Activated CD4-positive, alpha-beta memory T cell treated with anti-CD3 and anti-CD28 coated beads, Interleukin-2, amount 10 ng/mL, durations not matched to agents 7 days and 5 days (primary cell): ENCODE measurements at regions not wholly inside any gene's neighbourhood (a gene's known extent, or its start where the extent isn't known, plus 50 kb on each side); places are given as distances from the start of the nearest gene placed in this dataset.

Source experiments
- CTCF ChIA-PET: fragments of 350-600 bp; sonication (Branson Sonifier 250); formaldehyde crosslinking; loops from one replicate; lab custom pipeline; 2021; ENCODE audit warnings: antibody characterized with exemption, inconsistent platforms; lab: Charles Lee
- POLR2A ChIA-PET: fragments of 350-600 bp; sonication (Branson Sonifier 250); formaldehyde crosslinking; loops from one replicate; lab custom pipeline; 2021; ENCODE audit warnings: antibody characterized with exemption; lab: Charles Lee
- DNase-seq: peaks from one replicate; pipeline ENCODE4 v3.0.0-alpha.2; 2020
- H3K27ac Mint-ChIP-seq: one replicate; pipeline ENCODE4 v1.8.0; 2021; ENCODE audit warnings: mild to moderate bottlenecking, mixed read lengths
- H3K27me3 Mint-ChIP-seq: one replicate; pipeline ENCODE4 v1.8.0; 2021; ENCODE audit warnings: mixed read lengths
- H3K36me3 Mint-ChIP-seq: one replicate; pipeline ENCODE4 v1.8.0; 2021; ENCODE audit warnings: low read depth, mixed read lengths
- H3K4me1 Mint-ChIP-seq: one replicate; pipeline ENCODE4 v1.8.0; 2021; ENCODE audit warnings: mixed read lengths
- H3K4me3 Mint-ChIP-seq: one replicate; pipeline ENCODE4 v1.8.0; 2021; ENCODE audit warnings: mild to moderate bottlenecking, mixed read lengths
- H3K9me3 Mint-ChIP-seq: one replicate; pipeline ENCODE4 v1.8.0; 2021; ENCODE audit warnings: mixed read lengths

DNA sequence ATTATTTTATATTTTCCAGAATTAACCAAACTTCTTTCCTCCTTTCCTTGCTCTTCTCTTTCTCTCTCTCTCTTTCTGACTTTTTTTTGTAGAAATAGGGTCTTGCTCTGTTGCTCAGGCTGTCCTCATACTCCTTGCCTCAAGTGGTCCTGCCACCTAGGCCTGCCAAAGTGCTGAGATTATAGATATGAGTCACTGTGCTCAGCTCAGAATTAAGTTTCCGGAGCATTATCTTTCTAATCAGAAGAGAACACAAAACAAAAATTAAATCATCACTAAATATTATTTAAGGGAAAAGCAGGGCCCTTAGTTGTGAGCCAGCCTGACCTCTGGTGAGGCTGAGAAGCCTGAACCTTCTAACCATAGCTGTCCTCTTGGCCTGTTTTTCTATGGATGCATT, 168.2 kb downstream of the SOX2 start:
- no peaks in the 10 kb centered on the region for H3K9me3 Mint-ChIP-seq
- ChIA-PET CTCF (no interaction called here), POLR2A (no interaction called here)
- no peaks in the 10 kb centered on the region for H3K4me1 Mint-ChIP-seq
- no peaks in the 10 kb centered on the region for H3K36me3 Mint-ChIP-seq
- no peaks in the 10 kb centered on the region for H3K27me3 Mint-ChIP-seq
- no peak for DNase-seq
- H3K4me3 Mint-ChIP-seq: no peak overlapping the region
- no peak overlapping the region for H3K27ac Mint-ChIP-seq

DNA sequence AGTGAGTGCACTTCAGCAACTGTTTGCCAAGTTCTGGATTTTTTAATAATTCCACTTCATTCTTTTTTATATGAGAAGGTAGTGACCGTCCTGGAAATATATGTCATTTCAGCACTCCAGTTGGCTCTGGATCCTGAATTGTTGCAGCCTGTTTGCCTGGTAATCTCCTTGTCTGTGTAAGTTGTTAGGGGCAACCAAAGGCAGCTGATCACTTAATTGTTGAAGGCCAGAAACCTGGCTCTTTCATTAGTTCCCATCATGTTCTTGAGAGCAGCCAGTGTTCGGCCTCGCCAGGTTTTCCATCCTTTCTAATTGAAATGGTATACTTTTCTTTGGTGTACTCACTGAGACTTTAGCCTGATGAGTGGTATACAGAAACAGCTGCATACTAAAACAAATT, 168.6 kb downstream of the SOX2 start:
- no peak for DNase-seq
- CTCF ChIA-PET: no interaction called here
- Mint-ChIP-seq H3K4me3 (no peak overlapping the region), H3K36me3 (no peaks in the 10 kb centered on the region), H3K27ac (no peak overlapping the region), H3K4me1 (no peaks in the 10 kb centered on the region), H3K9me3 (no peaks in the 10 kb centered on the region), H3K27me3 (no peaks in the 10 kb centered on the region)
- POLR2A ChIA-PET: no interaction called here

DNA sequence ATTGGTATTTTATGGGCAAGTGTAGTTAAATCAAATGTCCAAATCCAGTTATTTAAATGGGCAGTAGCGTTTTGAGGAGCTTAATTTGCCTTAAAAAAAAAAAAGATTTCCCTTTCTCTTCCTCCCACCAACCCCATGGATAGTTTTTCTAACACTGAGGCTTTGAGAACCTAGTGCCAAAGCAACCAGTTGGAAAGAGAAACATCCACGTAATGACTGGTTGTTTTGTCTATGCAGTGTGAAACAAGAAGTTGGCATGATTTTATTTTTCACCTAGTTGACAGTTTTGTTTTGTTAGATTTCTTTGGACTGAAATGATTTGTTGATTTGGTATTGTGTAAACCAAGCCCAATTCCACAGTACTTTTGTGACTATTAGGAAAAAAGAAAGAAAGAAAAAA, 170.0 kb downstream of the SOX2 start:
- DNase-seq: no peak
- ChIA-PET POLR2A (no interaction called here), CTCF (no interaction called here)
- H3K27me3 Mint-ChIP-seq: no peaks in the 10 kb centered on the region
- no peak overlapping the region for H3K27ac Mint-ChIP-seq
- no peaks in the 10 kb centered on the region for H3K9me3 Mint-ChIP-seq
- no peak overlapping the region for H3K4me3 Mint-ChIP-seq
- no peaks in the 10 kb centered on the region for H3K36me3 Mint-ChIP-seq
- no peaks in the 10 kb centered on the region for H3K4me1 Mint-ChIP-seq

DNA sequence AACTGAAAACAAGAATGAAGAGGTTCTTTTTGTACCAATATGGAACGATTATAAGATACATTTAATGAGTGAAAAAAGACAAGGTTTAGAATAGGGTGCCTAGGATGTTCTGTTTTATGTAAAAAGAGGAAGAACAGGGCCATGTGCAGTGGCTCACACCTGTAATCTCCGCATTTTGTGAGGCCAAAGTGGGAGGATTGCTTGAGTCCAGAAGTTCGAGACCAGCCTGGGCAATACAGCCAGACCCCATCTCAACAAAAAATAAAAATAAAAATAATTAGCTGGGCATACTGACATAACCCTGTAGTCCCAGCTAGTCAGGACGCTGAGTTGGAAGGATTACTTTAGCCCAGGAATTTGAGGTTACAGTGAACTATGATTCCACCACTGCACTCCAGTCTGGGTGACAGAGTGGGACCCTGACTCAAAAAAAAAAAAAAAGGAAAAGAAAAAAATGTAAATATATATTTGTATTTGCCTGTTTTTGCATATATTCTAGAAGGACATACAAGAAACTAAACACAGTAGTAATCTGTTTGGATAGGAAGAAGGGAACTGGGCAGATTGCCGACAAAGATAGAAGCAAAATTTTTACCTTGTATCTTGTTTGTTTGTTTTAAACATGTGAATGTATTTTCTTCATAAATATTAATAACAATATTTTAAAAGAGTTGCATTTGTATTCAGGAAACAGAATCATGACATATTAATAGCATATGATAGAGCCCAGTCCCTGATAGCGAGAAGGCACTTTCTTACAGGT, 174.3 kb downstream of the SOX2 start:
- Mint-ChIP-seq H3K4me3 (no peak overlapping the region), H3K4me1 (no peaks in the 10 kb centered on the region), H3K27me3 (no peaks in the 10 kb centered on the region), H3K36me3 (no peaks in the 10 kb centered on the region), H3K9me3 (no peaks in the 10 kb centered on the region), H3K27ac (no peak overlapping the region)
- no peak for DNase-seq
- POLR2A ChIA-PET: no interaction called here
- CTCF ChIA-PET: no interaction called here

DNA sequence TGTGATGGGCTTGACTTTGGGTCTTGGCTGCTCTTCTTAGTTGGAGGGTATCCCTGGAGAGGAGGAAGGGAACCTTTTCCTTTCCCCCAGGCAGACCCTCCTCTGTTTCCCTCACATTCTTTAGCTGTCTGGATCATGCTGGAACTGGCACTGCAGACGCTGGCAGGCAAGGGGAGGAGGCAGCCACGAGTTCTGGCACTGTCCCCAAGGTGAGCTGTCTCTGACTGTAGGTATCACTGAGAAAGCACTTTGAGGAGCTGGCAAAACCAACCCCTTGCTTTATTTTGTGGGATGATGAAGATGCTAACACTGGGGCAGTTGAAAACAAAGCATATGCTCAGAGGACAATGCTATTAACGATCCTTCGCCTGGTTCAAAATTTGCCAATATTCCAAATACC, 175.0 kb downstream of the SOX2 start:
- DNase-seq: no peak
- H3K9me3 Mint-ChIP-seq: no peaks in the 10 kb centered on the region
- POLR2A ChIA-PET: no interaction called here
- CTCF ChIA-PET: no interaction called here
- no peaks in the 10 kb centered on the region for H3K36me3 Mint-ChIP-seq
- H3K27me3 Mint-ChIP-seq: no peaks in the 10 kb centered on the region
- no peak overlapping the region for H3K4me3 Mint-ChIP-seq
- H3K27ac Mint-ChIP-seq: no peak overlapping the region
- no peaks in the 10 kb centered on the region for H3K4me1 Mint-ChIP-seq

DNA sequence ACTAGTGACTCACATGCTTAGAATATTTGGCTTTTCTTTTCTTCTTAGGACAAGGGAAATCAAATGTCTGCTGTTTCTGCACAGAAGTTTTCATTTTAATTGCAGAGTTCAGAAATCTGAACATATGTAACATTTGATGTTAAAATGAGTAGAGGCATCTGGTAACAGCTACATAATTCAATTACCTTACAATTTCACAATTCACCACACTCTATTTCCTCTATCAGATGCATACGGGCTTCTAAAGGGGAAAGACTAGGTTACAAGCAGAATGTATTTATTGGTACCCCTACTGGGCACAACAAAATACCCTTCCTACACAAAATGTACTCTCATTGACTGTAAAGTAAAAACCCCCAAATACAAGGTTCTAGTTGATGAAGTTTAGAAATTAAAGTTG, 176.0 kb downstream of the SOX2 start:
- Mint-ChIP-seq H3K27ac (no peak overlapping the region), H3K4me1 (no peaks in the 10 kb centered on the region), H3K36me3 (no peaks in the 10 kb centered on the region), H3K4me3 (no peak overlapping the region), H3K27me3 (no peaks in the 10 kb centered on the region), H3K9me3 (no peaks in the 10 kb centered on the region)
- DNase-seq: no peak
- CTCF ChIA-PET: no interaction called here
- POLR2A ChIA-PET: no interaction called here

DNA sequence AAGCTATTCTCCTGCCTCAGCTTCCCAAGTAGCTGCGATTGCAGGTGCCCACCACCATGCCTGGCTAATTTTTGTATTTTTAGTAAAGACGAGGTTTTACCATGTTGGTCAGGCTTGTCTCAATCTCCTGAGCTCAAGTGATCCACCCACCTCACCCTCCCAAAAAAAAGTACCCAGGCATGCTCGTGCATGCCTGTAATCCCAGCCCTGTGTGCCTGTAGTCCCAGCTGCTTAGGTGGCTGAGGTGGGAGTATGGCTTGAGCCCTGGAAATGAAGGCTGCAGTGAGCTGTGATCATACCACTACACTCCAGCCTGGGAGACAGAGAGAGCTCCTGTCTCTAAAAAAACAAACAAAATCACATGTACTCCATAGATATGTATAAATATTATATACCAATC, 176.5 kb downstream of the SOX2 start:
- H3K9me3 Mint-ChIP-seq: no peaks in the 10 kb centered on the region
- DNase-seq: no peak
- ChIA-PET CTCF (no interaction called here), POLR2A (no interaction called here)
- H3K27me3 Mint-ChIP-seq: no peaks in the 10 kb centered on the region
- H3K4me1 Mint-ChIP-seq: no peaks in the 10 kb centered on the region
- no peak overlapping the region for H3K4me3 Mint-ChIP-seq
- H3K36me3 Mint-ChIP-seq: no peaks in the 10 kb centered on the region
- no peak overlapping the region for H3K27ac Mint-ChIP-seq

DNA sequence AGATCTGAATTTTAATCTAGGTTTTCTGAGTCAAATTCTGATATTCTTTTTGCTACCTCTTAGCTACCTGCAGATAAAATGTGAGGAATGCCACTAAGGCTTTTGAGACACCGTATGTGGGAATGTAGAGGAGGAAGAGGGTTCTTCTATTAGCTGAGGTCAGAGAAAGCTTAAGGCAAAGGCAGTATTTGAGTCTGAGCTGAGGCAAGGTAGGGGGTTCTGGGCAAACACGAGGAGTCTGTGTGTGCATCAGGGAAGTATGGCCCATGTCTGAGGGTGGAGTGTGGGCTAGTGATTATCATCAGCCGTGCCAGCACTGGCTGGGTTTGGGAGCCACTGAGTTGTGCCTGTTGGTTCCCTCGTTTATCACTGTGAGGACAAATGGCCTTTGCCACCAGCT, 181.1 kb downstream of the SOX2 start:
- DNase-seq: no peak

DNA sequence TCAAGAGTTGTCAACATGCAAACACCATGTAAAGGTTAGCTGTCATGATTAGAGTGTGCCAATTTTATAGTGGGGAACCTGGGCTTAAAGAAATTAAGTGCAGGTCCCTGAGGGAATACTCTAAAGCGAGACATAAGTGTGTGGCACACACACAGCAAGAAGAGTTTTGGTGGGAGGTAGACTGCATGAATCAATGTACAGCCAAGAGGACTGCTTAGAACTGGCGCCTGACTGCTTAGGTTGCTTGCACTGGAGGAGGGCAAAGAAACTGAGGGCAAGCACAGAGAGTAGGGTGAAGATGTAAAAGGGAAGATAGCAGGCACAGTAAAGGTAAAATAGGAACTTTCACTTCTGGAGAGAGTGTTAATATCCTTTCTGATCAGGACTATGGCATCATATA, 184.9 kb downstream of the SOX2 start:
- no peaks in the 10 kb centered on the region for H3K27me3 Mint-ChIP-seq
- no peak overlapping the region for H3K27ac Mint-ChIP-seq
- ChIA-PET POLR2A (no interaction called here), CTCF (interaction anchor here (0.8 kb wide), 1 partner anchor 227 kb away, joined by 5 read pairs; no protein-coding TSS in a partner anchor)
- no peak for DNase-seq
- H3K4me3 Mint-ChIP-seq: no peak overlapping the region
- H3K4me1 Mint-ChIP-seq: no peaks in the 10 kb centered on the region
- no peaks in the 10 kb centered on the region for H3K9me3 Mint-ChIP-seq
- no peaks in the 10 kb centered on the region for H3K36me3 Mint-ChIP-seq

More for the DNA sequence above, 181.1 kb downstream of the SOX2 start:
- Mint-ChIP-seq H3K4me1 (no peaks in the 10 kb centered on the region), H3K27me3 (no peaks in the 10 kb centered on the region), H3K4me3 (no peak overlapping the region), H3K27ac (no peak overlapping the region), H3K9me3 (no peaks in the 10 kb centered on the region), H3K36me3 (no peaks in the 10 kb centered on the region)
- CTCF ChIA-PET: no interaction called here
- POLR2A ChIA-PET: no interaction called here

DNA sequence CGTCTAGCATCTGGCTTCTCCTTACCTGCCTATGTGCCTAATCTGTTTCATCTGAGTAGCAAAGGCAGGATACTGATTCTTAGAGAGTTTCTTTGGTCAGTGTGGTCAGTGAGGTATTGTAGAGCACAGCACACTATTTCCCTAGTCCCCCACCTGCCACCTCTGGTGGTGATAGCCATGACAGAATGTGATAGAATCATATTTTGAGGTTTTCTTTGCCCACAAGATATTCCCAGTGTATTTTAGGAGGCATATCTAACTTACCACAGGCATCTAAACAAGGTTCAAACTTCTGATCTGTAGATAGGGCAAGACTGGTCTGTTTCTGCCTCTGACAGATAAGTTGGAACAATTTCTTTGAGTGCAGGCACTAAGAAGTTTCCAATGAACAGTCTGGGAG, 188.0 kb downstream of the SOX2 start:
- Mint-ChIP-seq H3K36me3 (no peaks in the 10 kb centered on the region), H3K27ac (no peak overlapping the region), H3K4me1 (no peaks in the 10 kb centered on the region), H3K27me3 (no peaks in the 10 kb centered on the region), H3K9me3 (no peaks in the 10 kb centered on the region), H3K4me3 (no peak overlapping the region)
- ChIA-PET POLR2A (no interaction called here), CTCF (no interaction called here)
- no peak for DNase-seq

DNA sequence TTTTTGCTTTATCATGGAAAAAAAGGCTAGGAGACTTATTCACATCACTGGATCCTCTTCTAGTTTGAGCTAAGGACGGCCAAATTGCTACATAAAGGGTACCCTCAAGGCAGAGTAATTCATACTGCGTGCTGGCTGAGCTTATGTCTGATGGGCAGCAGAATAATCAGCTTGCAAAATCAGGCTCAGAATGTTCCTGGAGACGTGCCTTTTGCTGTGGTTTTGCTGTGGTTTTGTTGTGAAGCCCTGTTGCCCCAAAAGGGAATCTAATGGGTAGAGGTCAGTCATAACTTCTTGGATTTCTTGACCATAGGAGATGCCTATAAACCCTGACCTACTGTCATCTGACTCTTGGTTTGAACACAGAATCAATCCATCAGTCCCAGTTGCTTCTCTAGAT, 189.9 kb downstream of the SOX2 start:
- no peaks in the 10 kb centered on the region for H3K4me1 Mint-ChIP-seq
- no peak for DNase-seq
- no peak overlapping the region for H3K27ac Mint-ChIP-seq
- no peaks in the 10 kb centered on the region for H3K36me3 Mint-ChIP-seq
- ChIA-PET POLR2A (no interaction called here), CTCF (no interaction called here)
- H3K9me3 Mint-ChIP-seq: no peaks in the 10 kb centered on the region
- H3K4me3 Mint-ChIP-seq: no peak overlapping the region
- no peaks in the 10 kb centered on the region for H3K27me3 Mint-ChIP-seq

DNA sequence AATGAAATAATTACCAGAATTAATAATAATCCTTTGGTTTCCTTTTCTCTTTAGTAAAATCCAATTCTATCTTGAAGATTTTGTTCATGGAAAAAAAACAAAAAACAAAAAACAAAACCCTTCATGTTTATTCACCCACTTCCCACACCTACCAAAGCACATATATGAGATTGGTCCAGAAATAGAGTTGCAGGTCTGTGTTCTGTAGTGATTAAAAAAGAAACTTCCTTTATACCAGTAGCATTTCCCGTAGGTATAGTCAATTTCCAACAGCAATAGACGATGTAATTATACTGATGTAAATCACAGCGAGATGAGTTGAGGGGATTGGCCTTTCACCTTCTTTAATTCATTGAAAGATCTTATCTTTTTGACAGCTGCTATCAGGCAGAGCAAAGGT, 194.6 kb downstream of the SOX2 start:
- no peak for DNase-seq
- CTCF ChIA-PET: no interaction called here
- Mint-ChIP-seq H3K9me3 (peaks cover 2% of the 10 kb centered on the region), H3K4me1 (no peaks in the 10 kb centered on the region), H3K36me3 (no peaks in the 10 kb centered on the region), H3K4me3 (no peak overlapping the region), H3K27ac (no peak overlapping the region), H3K27me3 (no peaks in the 10 kb centered on the region)
- POLR2A ChIA-PET: no interaction called here

DNA sequence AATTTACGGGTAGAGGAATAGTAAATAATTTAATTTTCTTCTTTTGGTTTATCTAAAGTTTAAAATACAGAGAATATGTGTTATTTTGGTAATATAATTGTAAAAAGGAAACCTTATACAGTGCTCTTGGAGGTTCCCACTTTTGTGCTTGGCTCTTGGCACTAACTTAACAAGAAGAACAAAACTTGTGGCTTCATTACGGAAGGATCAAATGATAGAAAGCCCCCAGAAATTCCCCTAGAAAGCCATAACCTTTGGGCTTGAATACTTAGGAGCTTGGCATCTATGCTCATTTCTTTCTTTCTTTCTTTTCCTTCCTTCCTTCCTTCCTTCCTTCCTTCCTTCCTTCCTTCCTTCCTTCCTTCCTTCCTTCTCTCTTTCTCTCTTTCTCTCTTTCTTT, 197.5 kb downstream of the SOX2 start:
- ChIA-PET POLR2A (no interaction called here), CTCF (no interaction called here)
- Mint-ChIP-seq H3K4me3 (no peak overlapping the region), H3K9me3 (peaks cover 2% of the 10 kb centered on the region), H3K4me1 (no peaks in the 10 kb centered on the region), H3K27ac (no peak overlapping the region), H3K27me3 (no peaks in the 10 kb centered on the region), H3K36me3 (no peaks in the 10 kb centered on the region)
- no peak for DNase-seq

DNA sequence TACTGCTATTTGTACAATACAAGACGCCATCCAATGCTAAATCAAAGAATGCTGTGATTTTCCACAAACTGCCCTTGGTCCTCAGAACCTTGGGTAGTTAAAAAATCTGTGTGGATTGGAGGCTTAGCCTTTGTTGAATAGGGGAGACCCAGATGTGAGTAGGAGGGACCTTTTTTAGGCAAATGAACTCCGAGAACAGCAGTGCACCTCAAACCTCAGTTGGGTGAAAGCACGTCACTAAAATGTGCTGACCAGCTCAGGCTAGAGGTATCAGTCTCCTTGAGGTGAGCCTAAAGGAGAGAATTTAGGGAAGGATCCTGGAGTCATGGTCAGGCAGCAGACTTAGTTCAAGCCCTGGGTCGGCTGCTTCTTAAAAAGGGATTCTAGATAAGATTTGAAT, 200.7 kb downstream of the SOX2 start:
- no peak for DNase-seq
- no peaks in the 10 kb centered on the region for H3K36me3 Mint-ChIP-seq
- no peak overlapping the region for H3K27ac Mint-ChIP-seq
- no peak overlapping the region for H3K4me3 Mint-ChIP-seq
- ChIA-PET POLR2A (no interaction called here), CTCF (no interaction called here)
- H3K27me3 Mint-ChIP-seq: no peaks in the 10 kb centered on the region
- peaks cover under 1% of the 10 kb centered on the region for H3K9me3 Mint-ChIP-seq
- H3K4me1 Mint-ChIP-seq: no peaks in the 10 kb centered on the region
